Tibial nerve (tissue), 4 donors: ENCODE measurements at regions not wholly inside any gene's neighbourhood (a gene's known extent, or its start where the extent isn't known, plus 50 kb on each side); places are given as distances from the start of the nearest gene placed in this dataset.

Source experiments
- DNase-seq, 2 donors: peaks; one replicate each; pipeline ENCODE4 v3.0.0-alpha.2; 2019; ENCODE audit warnings: low spot score in 2 of 2
- H3K27ac ChIP-seq, 4 donors: fragments of 200-600 bp; sonication (generic) in 3 of 4; one replicate each; pipeline ENCODE4 v1.5.1; 2017 to 2019; ENCODE audit warnings: mild to moderate bottlenecking in 1 of 4
- H3K27me3 ChIP-seq, 2 donors: fragments of 200-600 bp; sonication (generic) in 1 of 2; one replicate each; pipeline versions ENCODE4 v1.5.1 to v1.6.0; 2017 to 2019
- H3K36me3 ChIP-seq, 3 donors: fragments of 200-600 bp; sonication (generic); one replicate each; pipeline ENCODE4 v1.5.1; 2018 to 2019
- H3K4me1 ChIP-seq, 4 donors: fragments of 200-600 bp; sonication (generic) in 3 of 4; one replicate each; pipeline ENCODE4 v1.5.1; 2017 to 2019
- H3K4me3 ChIP-seq, 4 donors: fragments of 200-600 bp; sonication (generic) in 3 of 4; one replicate each; pipeline ENCODE4 v1.5.1; 2017 to 2019; ENCODE audit warnings: mild to moderate bottlenecking in 1 of 4, moderate library complexity in 1 of 4
- H3K9me3 ChIP-seq, 4 donors: fragments of 200-600 bp; sonication (generic) in 3 of 4; one replicate each; pipeline ENCODE4 v1.5.1; 2017 to 2019
- CTCF ChIP-seq, 5 experiments: fragments of 200-600 bp in 3 of 5; fragments of 450-650 bp in 2 of 5; sonication (generic) in 3 of 5; IDR thresholded peaks; one replicate each; pipeline ENCODE4 v1.5.1; 2016 to 2019; ENCODE audit warnings: antibody characterized with exemption in 5 of 5, mild to moderate bottlenecking in 3 of 5, moderate library complexity in 2 of 5
- EP300 ChIP-seq, 2 donors: sonication (generic); formaldehyde crosslinking; IDR thresholded peaks; one replicate each; pipeline ENCODE4 v1.6.1; 2017; ENCODE audit warnings: antibody characterized with exemption in 2 of 2, mild to moderate bottlenecking in 1 of 2
- POLR2A ChIP-seq, 2 donors: fragments of 450-650 bp; IDR thresholded peaks; one replicate each; pipeline ENCODE4 v1.6.1; 2017; ENCODE audit warnings: antibody characterized with exemption in 2 of 2, mild to moderate bottlenecking in 2 of 2, moderate library complexity in 2 of 2
- WGBS, 2 donors: methylation state at CpG; one replicate each; pipeline ENCODE4 v1.1.5; 2018; 5-methylcytosine and 5-hydroxymethylcytosine counted together

GRCh38 chr12:87846045-87846444, 183.2 kb downstream of the C12orf50 start:
- TF ChIP-seq POLR2A (IDR thresholded peaks at IDR 0.05): no peak
- no peak for TF ChIP-seq EP300 (IDR thresholded peaks at IDR 0.05)
- no peak for TF ChIP-seq CTCF (IDR thresholded peaks at IDR 0.05)
- Histone ChIP-seq H3K9me3 (no peaks in the 10 kb centered on the region), H3K4me1 (peaks cover 0 to 6% (median 0%) of the 10 kb centered on the region in 4 donors), H3K27ac (no peak overlapping the region), H3K4me3 (no peak overlapping the region), H3K27me3 (no peaks in the 10 kb centered on the region), H3K36me3 (no peaks in the 10 kb centered on the region)
- 41 to 61% methylated on average over 2 of the region's 2 CpGs for WGBS, 2 donors
- no peak for DNase-seq

- peaks cover 0 to 3% (median 0%) of the 10 kb centered on the region in 4 donors for H3K4me1 ChIP-seq
- no peaks in the 10 kb centered on the region for H3K27me3 ChIP-seq
- no peaks in the 10 kb centered on the region for H3K9me3 ChIP-seq
- peak overlapping the region in 1 of 4 donors; percentile 38 for H3K27ac ChIP-seq
- no peak for TF ChIP-seq CTCF (IDR thresholded peaks at IDR 0.05)
- TF ChIP-seq EP300 (IDR thresholded peaks at IDR 0.05): no peak
- no peak for TF ChIP-seq POLR2A (IDR thresholded peaks at IDR 0.05)
- no peak for DNase-seq
- H3K36me3 ChIP-seq: no peaks in the 10 kb centered on the region
- H3K4me3 ChIP-seq: no peak overlapping the region
Observed at GRCh38 chr12:87841935-87842334, 187.3 kb downstream of the C12orf50 start.

- no peak overlapping the region for H3K27ac ChIP-seq
- TF ChIP-seq CTCF (IDR thresholded peaks at IDR 0.05) (no peak), EP300 (IDR thresholded peaks at IDR 0.05) (no peak), POLR2A (IDR thresholded peaks at IDR 0.05) (no peak)
- no peaks in the 10 kb centered on the region for H3K27me3 ChIP-seq
- H3K36me3 ChIP-seq: no peaks in the 10 kb centered on the region
- no peak for DNase-seq
- H3K9me3 ChIP-seq: no peaks in the 10 kb centered on the region
- H3K4me1 ChIP-seq: no peaks in the 10 kb centered on the region
- H3K4me3 ChIP-seq: no peak overlapping the region
Observed at GRCh38 chr12:87836190-87836589, 193.0 kb downstream of the C12orf50 start.

- WGBS, 2 donors: 60 to 66% methylated on average over 6 of the region's 6 CpGs
Observed at GRCh38 chr12:87828382-87828973, 200.7 kb downstream of the C12orf50 start.

More at GRCh38 chr12:87828382-87828973, 200.7 kb downstream of the C12orf50 start:
- Histone ChIP-seq H3K27me3 (no peaks in the 10 kb centered on the region), H3K36me3 (no peaks in the 10 kb centered on the region), H3K27ac (no peak overlapping the region), H3K9me3 (no peaks in the 10 kb centered on the region), H3K4me3 (no peak overlapping the region), H3K4me1 (no peaks in the 10 kb centered on the region)
- no peak for TF ChIP-seq CTCF (IDR thresholded peaks at IDR 0.05)
- TF ChIP-seq POLR2A (IDR thresholded peaks at IDR 0.05): no peak
- no peak for TF ChIP-seq EP300 (IDR thresholded peaks at IDR 0.05)
- no peak for DNase-seq
